GM23338 (cell line): ENCODE measurements at regions not wholly inside any gene's neighbourhood (a gene's known extent, or its start where the extent isn't known, plus 50 kb on each side); places are given as distances from the start of the nearest gene placed in this dataset.

ENCODE experiments used
- ATAC-seq: fragments of 200-7000 bp; cut with Tn5 transposase; 3 replicates; pipeline ENCODE4 v1.9.1; 2020
- DNase-seq: peaks from one replicate; pipeline ENCODE4 v3.0.0-alpha.2; 2015; ENCODE audit warnings: low spot score
- H2AFZ ChIP-seq: fragments of 200-600 bp; sonication (generic); 2 replicates; pipeline ENCODE4 v1.8.0; 2016; ENCODE audit warnings: antibody characterized with exemption, mild to moderate bottlenecking, moderate library complexity
- H3F3A ChIP-seq: fragments of 200-600 bp; sonication (generic); replicated peaks from 2 replicates; pipeline ENCODE4 v1.8.0; 2017; ENCODE audit warnings: antibody characterized with exemption, mixed run types, low read depth
- H3K27ac ChIP-seq: fragments of 200-600 bp; sonication (generic); 2 replicates; pipeline ENCODE4 v1.6.1; 2016; ENCODE audit warnings: low read depth
- H3K27me3 ChIP-seq: fragments of 200-600 bp; sonication (generic); 2 replicates; pipeline ENCODE4 v1.8.0; 2016; ENCODE audit warnings: mild to moderate bottlenecking, mixed run types, moderate library complexity; ENCODE audit not compliant: insufficient read depth
- H3K36me3 ChIP-seq: fragments of 200-600 bp; sonication (generic); 2 replicates; pipeline ENCODE4 v1.8.0; 2016; ENCODE audit warnings: mild to moderate bottlenecking; ENCODE audit not compliant: insufficient read depth
- H3K4me1 ChIP-seq: fragments of 200-600 bp; sonication (generic); 2 replicates; pipeline ENCODE4 v1.8.0; 2016; ENCODE audit warnings: mild to moderate bottlenecking, moderate library complexity; ENCODE audit not compliant: insufficient read depth
- H3K4me2 ChIP-seq: fragments of 200-600 bp; sonication (generic); 2 replicates; pipeline ENCODE4 v1.7.1; 2017; ENCODE audit warnings: mixed run types
- H3K4me3 ChIP-seq: fragments of 200-600 bp; sonication (generic); 2 replicates; pipeline ENCODE4 v1.6.1; 2016; ENCODE audit warnings: mixed run types
- H3K79me2 ChIP-seq: fragments of 200-600 bp; sonication (generic); replicated peaks from 2 replicates; pipeline ENCODE4 v1.8.0; 2017; ENCODE audit warnings: mild to moderate bottlenecking; ENCODE audit not compliant: insufficient read depth
- H3K9me2 ChIP-seq: fragments of 200-600 bp; sonication (generic); 2 replicates; pipeline ENCODE4 v1.8.0; 2017; ENCODE audit not compliant: insufficient read depth
- H4K20me1 ChIP-seq: fragments of 200-600 bp; sonication (generic); replicated peaks from 2 replicates; pipeline ENCODE4 v1.8.0; 2017; ENCODE audit warnings: mild to moderate bottlenecking; ENCODE audit not compliant: insufficient read depth
- H3K27ac Mint-ChIP-seq: 2 replicates; pipeline ENCODE4 v1.8.0; 2020; ENCODE audit warnings: inconsistent platforms, mild to moderate bottlenecking, moderate library complexity, mixed read lengths
- H3K27me3 Mint-ChIP-seq: 3 replicates; pipeline ENCODE4 v1.8.0; 2022; ENCODE audit warnings: low read depth, mild to moderate bottlenecking, moderate library complexity, mixed read lengths, inconsistent platforms; ENCODE audit not compliant: insufficient read depth, poor library complexity
- H3K36me3 Mint-ChIP-seq: 3 replicates; pipeline ENCODE4 v1.8.0; 2021; ENCODE audit warnings: low read depth, mild to moderate bottlenecking, inconsistent platforms, moderate library complexity, mixed read lengths
- H3K4me1 Mint-ChIP-seq: 3 replicates; pipeline ENCODE4 v1.8.0; 2020; ENCODE audit warnings: mild to moderate bottlenecking, inconsistent platforms, mixed read lengths
- H3K4me3 Mint-ChIP-seq: 3 replicates; pipeline ENCODE4 v1.8.0; 2021; ENCODE audit warnings: moderate library complexity, mild to moderate bottlenecking, inconsistent platforms, mixed read lengths
- H3K9me3 Mint-ChIP-seq: 3 replicates; pipeline ENCODE4 v1.8.0; 2020; ENCODE audit warnings: moderate library complexity, mild to moderate bottlenecking, inconsistent platforms, mixed read lengths
- CREB1 ChIP-seq: fragments of 250-450 bp; sonication (Bioruptor Pico); IDR thresholded peaks from 2 replicates; pipeline ENCODE4 v1.5.0; 2020; ENCODE audit warnings: low read depth, mild to moderate bottlenecking, moderate library complexity
- EZH2 ChIP-seq: fragments of 200-600 bp; sonication (generic); IDR thresholded peaks from one replicate; pipeline ENCODE4 v1.8.0; 2017; ENCODE audit warnings: antibody characterized with exemption, mild to moderate bottlenecking, low read depth; ENCODE audit not compliant: unreplicated experiment
- EZH2phosphoT487 ChIP-seq: fragments of 200-600 bp; sonication (generic); IDR thresholded peaks from one replicate; pipeline ENCODE4 v1.8.1; 2018; ENCODE audit warnings: antibody characterized with exemption; ENCODE audit not compliant: unreplicated experiment
- JUNB ChIP-seq: IDR thresholded peaks from one replicate; pipeline ENCODE4 v1.6.1; 2016; ENCODE audit warnings: antibody characterized with exemption; ENCODE audit not compliant: unreplicated experiment
- NANOG ChIP-seq: IDR thresholded peaks from 2 replicates; pipeline ENCODE4 v1.6.1; 2016; ENCODE audit warnings: antibody characterized with exemption, borderline replicate concordance
- POLR2AphosphoS5 ChIP-seq: IDR thresholded peaks from 2 replicates; pipeline ENCODE4 v1.6.1; 2016; ENCODE audit warnings: antibody characterized with exemption, low read depth
- STAT1 ChIP-seq: IDR thresholded peaks from one replicate; pipeline ENCODE4 v1.6.1; 2016; ENCODE audit warnings: antibody characterized with exemption; ENCODE audit not compliant: unreplicated experiment
- ZNF462 ChIP-seq: fragments of 250-450 bp; sonication (Bioruptor Pico); IDR thresholded peaks from 2 replicates; pipeline ENCODE4 v1.5.0; 2020; ENCODE audit warnings: mild to moderate bottlenecking, moderate library complexity

DNA sequence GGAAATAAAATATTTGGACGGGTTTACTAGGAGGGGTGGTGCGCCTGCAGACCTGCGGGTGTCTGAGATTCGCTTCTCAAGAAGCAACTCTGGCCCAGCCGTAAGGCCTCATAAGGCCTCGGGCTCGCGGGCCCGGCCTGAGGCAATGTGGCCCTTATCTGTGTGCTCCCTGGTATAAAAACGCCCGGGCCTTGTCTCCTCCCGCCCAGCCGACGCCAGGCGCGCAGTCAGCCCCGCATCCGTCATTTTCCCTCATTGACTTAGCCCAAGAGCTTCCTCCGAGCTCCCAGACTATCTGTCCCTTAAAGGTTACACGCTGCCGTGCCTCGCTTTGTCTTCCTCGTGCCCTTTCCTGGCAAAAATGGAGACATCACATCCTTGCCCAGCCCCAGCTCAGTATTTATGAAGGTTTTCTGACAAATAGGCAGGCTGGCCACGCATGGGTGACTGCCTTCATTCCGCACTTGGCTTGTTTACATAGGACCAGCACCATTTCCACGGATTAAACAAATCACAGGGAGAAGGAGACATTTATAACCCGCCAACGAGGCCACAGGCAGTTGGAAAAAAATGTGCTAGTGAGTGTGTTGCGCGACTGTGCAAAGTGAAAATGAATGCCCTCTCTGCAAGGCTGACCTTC, 74.5 kb upstream of the TBCA start:
- DNase-seq (peak; percentile 62), ATAC-seq (peak; percentile 10)
- no peaks in the 10 kb centered on the region for H3K36me3 ChIP-seq
- Mint-ChIP-seq H3K9me3 (peaks cover 4% of the 10 kb centered on the region; the same call in 1 of the 3 replicates), H3K27me3 (peaks cover 100% of the 10 kb centered on the region), H3K36me3 (no peaks in the 10 kb centered on the region), H3K27ac (no peak overlapping the region), H3K4me1 (peaks cover 39% of the 10 kb centered on the region), H3K4me3 (peak overlapping the region; percentile 80)
- no peak for TF ChIP-seq JUNB
- TF ChIP-seq EZH2phosphoT487: peak; percentile 83
- peak; percentile 93 for TF ChIP-seq EZH2
- no peak overlapping the region for H3K27ac ChIP-seq
- H3K4me2 ChIP-seq: peak overlapping the region; percentile 77; the same call in 1 of the 2 replicates
- peaks cover 41% of the 10 kb centered on the region for H4K20me1 ChIP-seq
- peaks cover 100% of the 10 kb centered on the region for H3K27me3 ChIP-seq
- peaks cover 29% of the 10 kb centered on the region for H3F3A ChIP-seq
- peak overlapping the region; percentile 54; the same call in 1 of the 2 replicates for H3K4me3 ChIP-seq
- no peaks in the 10 kb centered on the region for H3K9me2 ChIP-seq
- peaks cover 26% of the 10 kb centered on the region for H3K4me1 ChIP-seq
- H2AFZ ChIP-seq: no peak overlapping the region
- H3K79me2 ChIP-seq: no peaks in the 10 kb centered on the region

GRCh38 chr5:77849308-77849900, 73.3 kb upstream of the TBCA start:
- H3K4me3 ChIP-seq: no peak overlapping the region
- H3K27me3 ChIP-seq: peaks cover 100% of the 10 kb centered on the region
- no peak overlapping the region for H3K4me2 ChIP-seq
- Mint-ChIP-seq H3K36me3 (no peaks in the 10 kb centered on the region), H3K9me3 (peaks cover 4% of the 10 kb centered on the region; the same call in 1 of the 3 replicates), H3K4me1 (peaks cover 41% of the 10 kb centered on the region), H3K4me3 (no peak overlapping the region), H3K27me3 (peaks cover 100% of the 10 kb centered on the region), H3K27ac (no peak overlapping the region)
- peaks cover 49% of the 10 kb centered on the region for H4K20me1 ChIP-seq
- H3K4me1 ChIP-seq: peaks cover 32% of the 10 kb centered on the region
- H3K9me2 ChIP-seq: no peaks in the 10 kb centered on the region
- H3K36me3 ChIP-seq: no peaks in the 10 kb centered on the region
- no peaks in the 10 kb centered on the region for H3K79me2 ChIP-seq
- H3K27ac ChIP-seq: no peak overlapping the region
- DNase-seq (peak; percentile 86), ATAC-seq (peak; percentile 17)
- H2AFZ ChIP-seq: no peak overlapping the region
- TF ChIP-seq NANOG (no peak), ZNF462 (CRISPR knock-in tag) (no peak), STAT1 (no peak), JUNB (no peak), EZH2phosphoT487 (no peak), POLR2AphosphoS5 (peak; percentile 63), CREB1 (CRISPR knock-in tag) (no peak), EZH2 (no peak)
- peaks cover 29% of the 10 kb centered on the region for H3F3A ChIP-seq
